Upper lobe of left lung (tissue), 6 donors: ENCODE measurements at regions not wholly inside any gene's neighbourhood (a gene's known extent, or its start where the extent isn't known, plus 50 kb on each side); places are given as distances from the start of the nearest gene placed in this dataset.

ENCODE experiments used
- ATAC-seq, 2 donors: fragments of 200-7000 bp; cut with Tn5 transposase; one replicate each; pipeline ENCODE4 v1.9.1; 2022; ENCODE audit warnings: mild to moderate bottlenecking in 2 of 2, moderate library complexity in 2 of 2; ENCODE audit not compliant: low FRiP score in 2 of 2
- DNase-seq, 2 donors: peaks; one replicate each; pipeline ENCODE4 v3.0.0-alpha.2; 2019 to 2020
- H3K27ac ChIP-seq, 4 donors: fragments of 200-600 bp; sonication (generic); one replicate each; pipeline ENCODE4 v1.5.1; 2016 to 2019
- H3K27me3 ChIP-seq, 4 donors: fragments of 200-600 bp; sonication (generic); one replicate each; pipeline ENCODE4 v1.5.1; 2017 to 2019
- H3K36me3 ChIP-seq, 4 donors: fragments of 200-600 bp; sonication (generic); one replicate each; pipeline ENCODE4 v1.5.1; 2016 to 2019
- H3K4me1 ChIP-seq, 4 donors: fragments of 200-600 bp; sonication (generic); one replicate each; pipeline ENCODE4 v1.5.1; 2018 to 2019
- H3K4me3 ChIP-seq, 4 donors: fragments of 200-600 bp; sonication (generic); one replicate each; pipeline ENCODE4 v1.5.1; 2017 to 2019; ENCODE audit warnings: mild to moderate bottlenecking in 2 of 4, moderate library complexity in 1 of 4
- H3K9me3 ChIP-seq, 4 donors: fragments of 200-600 bp; sonication (generic); one replicate each; pipeline ENCODE4 v1.5.1; 2018 to 2019
- CTCF ChIP-seq, 6 experiments: fragments of 450-650 bp in 4 of 6; fragments of 200-600 bp in 2 of 6; sonication (generic) in 2 of 6; IDR thresholded peaks; one replicate each; pipeline ENCODE4 v1.5.1; 2016 to 2019; ENCODE audit warnings: antibody characterized with exemption in 6 of 6
- EP300 ChIP-seq, 4 donors: sonication (generic); formaldehyde crosslinking; IDR thresholded peaks; one replicate each; pipeline ENCODE4 v1.5.1; 2017; ENCODE audit warnings: antibody characterized with exemption in 4 of 4, control low read depth in 2 of 4
- POLR2A ChIP-seq, 4 donors: fragments of 450-650 bp; IDR thresholded peaks; one replicate each; pipeline ENCODE4 v1.5.1; 2016 to 2017; ENCODE audit warnings: antibody characterized with exemption in 4 of 4, mild to moderate bottlenecking in 2 of 4
- POLR2AphosphoS5 ChIP-seq, 2 donors: sonication (generic); formaldehyde crosslinking; IDR thresholded peaks; one replicate each; pipeline ENCODE4 v1.5.1; 2017; ENCODE audit warnings: antibody characterized with exemption in 2 of 2
- WGBS, 2 donors: methylation state at CpG; one replicate each; pipeline ENCODE4 v1.1.5; 2017 to 2018; 5-methylcytosine and 5-hydroxymethylcytosine counted together
- donor health status: DM: no; HTN: no; CAD: no; lungs with moderate emphysema.
- donor health status: DM: no; HTN: yes; CAD: no; lungs with severe emphysema.

DNA sequence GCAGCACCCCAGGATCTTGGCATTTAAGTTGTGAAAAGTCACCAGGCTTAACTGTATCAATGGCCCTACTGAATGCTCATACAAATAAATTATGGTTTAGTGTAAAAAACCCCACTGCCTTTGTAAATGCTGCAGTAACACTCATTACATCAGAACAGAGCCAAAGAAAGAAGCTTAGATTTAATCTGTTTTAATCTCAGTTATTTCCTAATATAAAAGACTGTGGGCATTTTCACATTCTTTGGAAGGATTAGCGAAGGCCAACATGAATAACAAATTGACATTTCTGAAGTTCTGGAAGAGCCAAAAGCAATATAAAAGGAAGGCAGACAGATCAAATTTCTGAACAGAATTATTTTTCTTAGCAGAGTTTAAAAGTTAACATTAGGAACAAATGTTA, 140.0 kb upstream of the HCCS start:
- no peak overlapping the region for H3K27ac ChIP-seq
- no peaks in the 10 kb centered on the region for H3K4me1 ChIP-seq
- H3K27me3 ChIP-seq, result no peaks in the 10 kb centered on the region
- ATAC-seq (no peak), DNase-seq (no peak)
- WGBS, 2 donors, result 80 to 94% methylated on average over 1 of the region's 1 CpG
- TF ChIP-seq POLR2A (IDR thresholded peaks at IDR 0.05) (no peak), CTCF (IDR thresholded peaks at IDR 0.05) (no peak)
- H3K36me3 ChIP-seq, result no peaks in the 10 kb centered on the region
- H3K4me3 ChIP-seq, result no peak overlapping the region
- no peaks in the 10 kb centered on the region for H3K9me3 ChIP-seq

- Histone ChIP-seq H3K27me3 (no peaks in the 10 kb centered on the region), H3K36me3 (no peaks in the 10 kb centered on the region), H3K4me1 (no peaks in the 10 kb centered on the region), H3K27ac (no peak overlapping the region), H3K4me3 (no peak overlapping the region), H3K9me3 (no peaks in the 10 kb centered on the region)
- DNase-seq (no peak), ATAC-seq (no peak)
- WGBS, 2 donors, result 79 to 90% methylated on average over 1 of the region's 1 CpG
- TF ChIP-seq EP300 (IDR thresholded peaks at IDR 0.05), result no peak
- TF ChIP-seq POLR2A (IDR thresholded peaks at IDR 0.05), result no peak
- TF ChIP-seq POLR2AphosphoS5 (IDR thresholded peaks at IDR 0.05), result no peak
- TF ChIP-seq CTCF (IDR thresholded peaks at IDR 0.05), result no peak
Observed at GRCh38 chrX:10971759-10972158, 139.4 kb upstream of the HCCS start.

DNA sequence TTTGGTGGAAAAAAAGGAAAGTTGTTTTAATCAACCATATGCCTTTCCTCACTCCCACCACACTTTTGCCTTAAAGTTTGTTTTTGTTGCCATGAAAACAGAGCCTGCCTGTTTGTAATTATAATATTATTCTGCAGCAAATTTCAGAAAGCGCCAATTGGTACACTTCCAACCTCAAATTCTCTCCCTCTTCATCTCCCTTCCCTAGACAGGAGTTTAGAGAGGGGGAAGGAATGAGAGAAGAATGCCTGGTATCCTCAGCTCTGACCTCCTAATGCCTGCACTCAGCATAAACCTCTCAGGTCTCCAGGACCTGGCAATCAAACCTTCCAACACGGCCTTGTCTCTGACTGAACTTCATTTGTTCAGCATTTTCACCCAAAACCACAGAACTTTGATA, 138.4 kb upstream of the HCCS start:
- Histone ChIP-seq H3K9me3 (no peaks in the 10 kb centered on the region), H3K4me3 (no peak overlapping the region), H3K27me3 (no peaks in the 10 kb centered on the region), H3K4me1 (no peaks in the 10 kb centered on the region), H3K27ac (no peak overlapping the region), H3K36me3 (no peaks in the 10 kb centered on the region)
- 43 to 51% methylated on average over 2 of the region's 2 CpGs for WGBS, 2 donors
- no peak for ATAC-seq
- TF ChIP-seq EP300 (IDR thresholded peaks at IDR 0.05), result no peak
- no peak for DNase-seq

DNA sequence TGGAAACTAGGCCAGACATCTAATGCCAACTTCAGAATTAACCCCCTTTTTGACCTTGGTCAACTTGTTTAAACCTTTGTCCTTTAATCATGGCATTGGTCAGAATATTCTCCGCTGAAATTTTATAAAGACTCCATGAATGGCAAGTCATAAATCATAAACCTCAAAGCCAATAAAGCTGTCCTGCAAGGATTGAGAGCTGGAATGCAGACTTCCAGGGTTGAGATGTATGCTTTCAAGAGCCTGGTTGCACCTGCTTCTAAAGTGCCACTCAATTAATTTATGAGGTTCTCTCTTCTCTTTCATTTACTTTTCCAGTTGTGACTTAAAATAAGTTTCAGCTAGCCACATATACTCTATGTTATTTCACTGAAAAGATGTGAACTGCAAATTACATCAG, 136.2 kb upstream of the HCCS start:
- H3K27ac ChIP-seq, result no peak overlapping the region
- DNase-seq, result no peak
- 52 to 75% methylated on average over 1 of the region's 1 CpG for WGBS, 2 donors

DNA sequence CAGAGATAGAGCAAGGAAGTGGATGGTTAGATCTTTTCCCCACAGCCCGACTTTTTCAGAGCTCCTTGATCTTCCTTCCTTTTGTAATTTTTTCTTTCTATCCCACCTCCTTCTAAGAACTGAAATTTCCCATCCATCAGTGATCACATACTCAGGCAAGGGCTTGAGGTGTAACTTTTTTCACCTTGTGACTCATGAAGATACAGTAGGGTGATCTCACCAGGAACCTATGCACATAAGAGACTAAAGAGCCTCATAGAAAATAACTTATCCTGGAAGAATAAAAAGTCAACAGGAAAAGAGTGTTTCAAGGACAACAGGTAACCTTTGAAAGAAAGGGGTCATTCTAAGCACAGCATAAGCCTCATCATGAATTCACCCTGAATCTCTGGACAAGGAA, 131.2 kb upstream of the HCCS start:
- DNase-seq, result no peak
- no peak for TF ChIP-seq CTCF (IDR thresholded peaks at IDR 0.05)
- no peak for TF ChIP-seq EP300 (IDR thresholded peaks at IDR 0.05)
- no peak for TF ChIP-seq POLR2A (IDR thresholded peaks at IDR 0.05)
- no peak for TF ChIP-seq POLR2AphosphoS5 (IDR thresholded peaks at IDR 0.05)
- Histone ChIP-seq H3K27ac (no peak overlapping the region), H3K36me3 (no peaks in the 10 kb centered on the region), H3K4me1 (no peaks in the 10 kb centered on the region), H3K27me3 (no peaks in the 10 kb centered on the region), H3K4me3 (no peak overlapping the region), H3K9me3 (no peaks in the 10 kb centered on the region)
- WGBS, 2 donors, result 80 to 92% methylated on average over 1 of the region's 1 CpG
- ATAC-seq, result no peak

More for the DNA sequence above, 136.2 kb upstream of the HCCS start:
- no peaks in the 10 kb centered on the region for H3K9me3 ChIP-seq
- no peak for ATAC-seq
- no peak overlapping the region for H3K4me3 ChIP-seq
- TF ChIP-seq POLR2AphosphoS5 (IDR thresholded peaks at IDR 0.05) (no peak), CTCF (IDR thresholded peaks at IDR 0.05) (no peak), EP300 (IDR thresholded peaks at IDR 0.05) (no peak), POLR2A (IDR thresholded peaks at IDR 0.05) (no peak)
- no peaks in the 10 kb centered on the region for H3K4me1 ChIP-seq
- no peaks in the 10 kb centered on the region for H3K27me3 ChIP-seq
- H3K36me3 ChIP-seq, result no peaks in the 10 kb centered on the region
